ENCODE measurements at regions not wholly inside any gene's neighbourhood (a gene's known extent, or its start where the extent isn't known, plus 50 kb on each side); places are given as distances from the start of the nearest gene placed in this dataset.

DNA sequence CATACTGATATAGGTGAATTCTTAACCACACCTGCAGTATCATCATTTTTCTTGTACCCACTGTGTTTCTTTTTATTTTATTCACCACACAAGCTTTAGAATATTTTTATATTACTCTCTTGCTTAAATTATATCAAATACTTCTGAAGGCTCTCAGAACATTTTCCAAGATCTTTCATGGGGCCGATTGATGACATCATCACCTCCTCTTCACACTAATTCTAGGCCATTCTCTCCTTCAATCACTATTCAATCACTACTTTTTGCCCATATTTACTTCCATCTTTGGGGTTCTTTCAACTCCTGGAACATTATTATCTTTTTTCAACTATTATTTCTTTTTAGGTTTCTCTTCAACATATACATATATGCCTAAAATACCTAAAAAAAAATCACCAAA lies 1438.8 kb upstream of the ALCAM start:
- Histone ChIP-seq H2AK5ac (ENCODE audit: insufficient read length, low read length) (no peak overlapping the region), H4K91ac (ENCODE audit: insufficient read length, low read depth, low read length) (no peak overlapping the region), H2AFZ (ENCODE audit: low read length) (no peak overlapping the region), H2BK20ac (ENCODE audit: low read depth, low read length, poor library complexity, severe bottlenecking) (no peak overlapping the region), H3K23me2 (ENCODE audit: insufficient read length, low read depth, low read length, poor library complexity, severe bottlenecking) (no peaks in the 10 kb centered on the region), H4K8ac (replicated peaks; ENCODE audit: insufficient read length, low read depth, low read length) (no peak overlapping the region), H3K4ac (ENCODE audit: low read depth, low read length) (no peak overlapping the region), H2BK120ac (ENCODE audit: low read depth, low read length, poor library complexity, severe bottlenecking) (no peak overlapping the region), H2BK5ac (ENCODE audit: insufficient read length, low read length) (no peak overlapping the region), H3K79me2 (ENCODE audit: insufficient read depth, low read length) (no peaks in the 10 kb centered on the region), H3T11ph (ENCODE audit: low read length) (no peak overlapping the region), H3K56ac (ENCODE audit: insufficient read length, low read depth, low read length) (no peak overlapping the region), H3K79me1 (ENCODE audit: insufficient read depth, low read depth, low read length, poor library complexity, severe bottlenecking) (no peaks in the 10 kb centered on the region), H3K4me1 (ENCODE audit: insufficient read depth, low read length) (no peaks in the 10 kb centered on the region), H4K5ac (ENCODE audit: insufficient read length, low read depth, low read length) (no peak overlapping the region), H4K20me1 (ENCODE audit: control insufficient read depth, insufficient read depth, insufficient read length) (no peaks in the 10 kb centered on the region), H2BK15ac (ENCODE audit: low read depth, low read length) (no peak overlapping the region), H3K9me3 (ENCODE audit: control insufficient read depth, low read depth, low read length) (no peaks in the 10 kb centered on the region), H3K9ac (ENCODE audit: extremely low read depth, insufficient read length, low read length) (no peak overlapping the region), H3K4me2 (ENCODE audit: insufficient read depth, insufficient read length, low read length) (no peak overlapping the region), H3K27ac (ENCODE audit: insufficient read length, low read depth, low read length) (no peak overlapping the region), H3K23ac (ENCODE audit: insufficient read length, low read depth, low read length) (no peak overlapping the region), H3K18ac (ENCODE audit: insufficient read length, low read depth, low read length) (no peak overlapping the region), H3K14ac (ENCODE audit: insufficient read depth, low read length) (no peak overlapping the region), H3K27me3 (ENCODE audit: insufficient read depth, low read length) (no peaks in the 10 kb centered on the region), H2BK12ac (ENCODE audit: insufficient read length, low read depth, low read length) (no peak overlapping the region)
- no peak overlapping the region for H3K27ac Mint-ChIP-seq
- TF ChIP-seq, protein P1, sequence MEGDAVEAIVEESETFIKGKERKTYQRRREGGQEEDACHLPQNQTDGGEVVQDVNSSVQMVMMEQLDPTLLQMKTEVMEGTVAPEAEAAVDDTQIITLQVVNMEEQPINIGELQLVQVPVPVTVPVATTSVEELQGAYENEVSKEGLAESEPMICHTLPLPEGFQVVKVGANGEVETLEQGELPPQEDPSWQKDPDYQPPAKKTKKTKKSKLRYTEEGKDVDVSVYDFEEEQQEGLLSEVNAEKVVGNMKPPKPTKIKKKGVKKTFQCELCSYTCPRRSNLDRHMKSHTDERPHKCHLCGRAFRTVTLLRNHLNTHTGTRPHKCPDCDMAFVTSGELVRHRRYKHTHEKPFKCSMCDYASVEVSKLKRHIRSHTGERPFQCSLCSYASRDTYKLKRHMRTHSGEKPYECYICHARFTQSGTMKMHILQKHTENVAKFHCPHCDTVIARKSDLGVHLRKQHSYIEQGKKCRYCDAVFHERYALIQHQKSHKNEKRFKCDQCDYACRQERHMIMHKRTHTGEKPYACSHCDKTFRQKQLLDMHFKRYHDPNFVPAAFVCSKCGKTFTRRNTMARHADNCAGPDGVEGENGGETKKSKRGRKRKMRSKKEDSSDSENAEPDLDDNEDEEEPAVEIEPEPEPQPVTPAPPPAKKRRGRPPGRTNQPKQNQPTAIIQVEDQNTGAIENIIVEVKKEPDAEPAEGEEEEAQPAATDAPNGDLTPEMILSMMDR (conservative IDR thresholded peaks at IDR 0.05), result no peak
- no peaks in the 10 kb centered on the region; a peak in 1 of 7 replicates for H3K36me3 Mint-ChIP-seq (ENCODE audit: insufficient read depth in 1 of 3, low read depth in 3 of 3)
- H3K4me3 Mint-ChIP-seq, result no peak overlapping the region
- H3K27me3 Mint-ChIP-seq (ENCODE audit: low read depth), result no peaks in the 10 kb centered on the region
- DNase-seq, result no peak
- H3K4me1 Mint-ChIP-seq, result no peaks in the 10 kb centered on the region
- no CpG with 5 or more reads among the region's 1 CpG for WGBS (ENCODE audit: extremely low coverage, insufficient read length, low lambda C conversion rate)
- peaks cover 6 to 8% of the 10 kb centered on the region in 2 experiments; a peak in 3 of 5 replicates for H3K9me3 Mint-ChIP-seq
